Fibroblast of skin of back (primary cell): ENCODE measurements at regions not wholly inside any gene's neighbourhood (a gene's known extent, or its start where the extent isn't known, plus 50 kb on each side); places are given as distances from the start of the nearest gene placed in this dataset.
"Not testable (repeated sequence)": the region's sequence is repeated elsewhere in the genome, so short reads cannot be mapped to it uniquely, and the experiment has no call there.

Source experiments
- DNase-seq: peaks from one replicate; pipeline ENCODE4 v3.0.0-alpha.2; 2013

DNA sequence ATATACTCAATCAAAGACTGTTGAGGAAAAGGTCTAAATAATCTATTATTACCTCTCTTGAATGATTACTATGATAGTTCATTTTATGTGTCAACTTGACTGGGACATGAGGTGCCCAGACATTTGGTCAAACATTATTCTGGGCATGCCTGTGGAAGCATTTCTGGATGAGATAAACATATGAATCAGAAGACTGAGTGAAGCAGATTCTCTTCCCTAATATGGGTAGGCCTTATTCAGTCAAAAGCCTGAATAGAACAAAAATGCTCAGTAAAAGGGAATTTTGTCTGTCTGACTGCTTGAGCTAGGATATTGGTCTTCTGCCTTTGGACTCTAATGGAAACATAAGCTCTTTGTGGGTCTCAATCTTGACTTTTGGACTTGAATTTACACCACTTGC lies 73.3 kb upstream of the SOX13 start:
- peak; percentile 28 for DNase-seq

DNA sequence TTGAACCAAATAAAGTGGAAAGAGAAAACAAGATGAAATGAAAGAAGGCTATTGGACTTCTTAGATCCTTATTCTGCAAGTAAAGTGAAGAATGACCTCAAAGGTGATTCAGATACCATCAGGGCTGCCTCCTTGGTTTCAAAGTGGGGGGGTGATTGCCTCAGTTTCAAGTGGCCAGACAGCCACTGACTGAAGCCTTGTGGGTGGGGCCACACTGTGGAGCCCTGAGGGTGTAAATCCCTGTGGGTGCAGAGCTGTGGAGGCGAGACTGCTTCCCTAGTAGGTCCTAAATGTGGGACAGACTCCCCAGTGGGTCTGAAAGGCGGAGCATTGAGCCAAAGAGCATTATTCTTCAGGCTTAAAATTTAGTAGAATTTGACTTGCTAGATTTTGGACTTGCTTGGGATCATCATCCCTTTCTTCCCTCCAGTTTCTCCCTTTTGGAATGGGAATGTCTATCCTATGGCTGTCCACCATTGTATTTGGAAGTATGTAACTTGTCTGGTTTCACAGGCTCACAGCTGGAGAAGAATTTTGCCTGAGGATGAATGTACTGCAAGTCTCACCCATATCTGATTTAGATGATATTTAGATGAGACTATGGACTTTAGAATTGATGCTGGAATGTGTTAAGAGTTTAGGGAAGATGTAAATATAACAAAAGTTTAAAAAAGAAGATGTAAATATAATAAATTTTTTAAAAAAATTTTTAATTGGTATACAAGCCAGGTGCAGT lies 71.6 kb upstream of the SOX13 start:
- no peak for DNase-seq

DNA sequence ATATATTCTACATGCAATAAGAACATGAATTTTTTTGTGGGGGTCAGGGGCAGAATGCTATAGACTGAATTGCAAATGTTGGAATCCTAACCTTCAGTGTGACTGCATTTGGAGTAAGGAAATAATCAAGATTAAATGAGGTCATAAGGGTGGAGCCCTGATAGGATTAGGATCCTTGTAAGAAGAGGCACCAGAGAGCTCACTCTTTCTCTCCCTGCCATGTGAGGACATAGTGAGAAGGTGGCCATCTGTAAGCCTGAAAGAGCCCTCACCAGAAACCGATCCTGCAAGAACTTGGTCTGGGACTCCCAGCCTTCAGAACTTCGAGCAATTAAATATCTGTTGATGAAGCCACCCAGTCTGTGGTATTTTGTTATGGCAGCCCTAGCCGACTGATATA lies 70.3 kb upstream of the SOX13 start:
- DNase-seq: no peak

DNA sequence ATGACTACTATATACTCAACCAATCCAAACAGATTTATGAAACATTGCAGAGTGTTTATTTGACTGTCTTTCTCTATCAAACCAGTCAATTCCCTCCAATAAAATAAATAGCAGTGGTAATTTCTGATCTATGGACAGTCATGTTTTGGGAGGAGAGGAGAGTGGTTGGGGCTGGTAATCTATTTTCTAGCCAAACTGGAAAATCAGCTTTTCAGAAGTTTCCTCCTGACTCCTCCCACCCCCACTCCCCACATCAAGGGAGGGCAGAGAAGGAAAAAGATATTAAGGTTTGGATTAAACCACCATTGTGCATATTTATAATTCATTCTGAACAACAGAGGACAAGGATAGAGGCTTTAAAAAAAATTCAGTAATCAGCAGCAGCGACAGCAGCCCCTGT lies 69.4 kb upstream of the SOX13 start:
- DNase-seq: no peak

DNA sequence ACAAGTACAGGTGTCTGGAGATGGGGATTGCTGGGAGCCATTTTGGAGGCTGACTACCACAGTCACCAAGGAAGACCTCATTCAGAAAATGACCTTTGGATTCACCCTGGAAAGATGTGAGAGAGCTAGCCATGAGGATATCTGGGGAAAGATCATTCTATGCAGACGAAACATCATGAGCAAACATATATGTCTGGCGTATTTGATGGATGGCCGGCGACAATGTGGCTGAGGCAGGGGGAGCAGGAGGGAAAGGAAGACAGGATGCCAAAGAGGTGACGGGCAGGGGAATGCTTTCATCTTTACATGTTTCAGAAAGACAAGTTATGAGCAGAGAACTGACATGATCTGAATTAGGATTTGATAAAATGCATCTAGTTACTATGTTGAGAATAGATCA lies 61.5 kb upstream of the SOX13 start:
- no peak for DNase-seq

DNA sequence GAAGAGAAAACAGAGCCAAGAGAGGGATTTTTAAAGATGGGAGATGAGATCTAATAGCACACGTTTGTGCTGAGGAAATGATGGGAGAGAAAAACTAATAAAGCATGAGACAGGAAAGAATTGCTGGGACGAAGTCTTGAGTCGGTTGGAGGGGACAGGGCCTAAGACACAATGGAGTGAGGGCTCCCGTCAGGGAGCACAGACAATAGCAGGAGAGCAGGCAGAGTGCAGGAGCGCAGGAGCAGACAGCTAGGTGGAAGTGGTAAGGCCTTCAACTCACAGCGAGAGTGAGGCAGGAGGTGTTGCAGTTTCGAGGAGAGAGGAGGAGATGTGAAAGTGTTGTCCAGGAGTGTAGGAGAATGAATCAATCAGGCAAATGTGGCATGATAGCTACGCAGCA lies 59.9 kb upstream of the SOX13 start:
- DNase-seq: no peak

DNA sequence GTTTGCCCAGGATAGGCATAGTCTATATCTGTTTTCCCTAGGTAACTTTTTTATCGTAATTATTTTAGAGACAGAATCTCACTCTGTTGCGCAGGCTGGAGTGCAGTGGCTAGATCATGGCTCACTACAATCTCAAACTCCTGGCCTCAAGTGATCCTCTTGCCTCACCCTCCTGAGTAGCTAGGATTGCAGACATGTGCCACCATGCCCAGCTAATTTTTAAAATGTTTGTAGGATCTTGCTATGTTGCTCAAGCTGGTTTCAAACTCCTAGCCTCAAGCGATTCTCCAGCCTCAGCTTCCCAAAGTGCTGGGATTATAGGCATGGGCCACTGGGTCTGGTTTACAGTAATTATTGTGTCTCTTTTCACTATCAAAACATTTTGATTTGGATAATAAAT lies 58.6 kb upstream of the SOX13 start:
- no peak for DNase-seq

DNA sequence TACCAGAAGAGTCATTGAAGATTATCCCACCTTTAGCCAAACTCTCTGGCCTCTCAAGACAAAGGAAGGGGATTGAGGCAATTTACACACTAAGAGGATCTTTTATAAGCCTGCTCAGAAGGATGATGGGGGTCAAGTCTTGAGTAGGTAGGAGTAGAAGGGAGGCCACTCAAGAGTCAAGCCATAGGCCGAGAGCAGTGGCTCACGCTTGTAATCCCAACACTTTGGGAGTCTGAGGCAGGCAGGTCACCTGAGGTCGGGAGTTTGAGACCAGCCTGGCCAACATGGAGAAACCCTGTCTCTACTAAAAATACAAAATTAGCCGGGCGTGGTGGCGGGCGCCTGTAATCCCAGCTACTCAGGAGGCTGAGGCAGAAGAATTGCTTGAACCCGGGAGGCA lies 58.0 kb upstream of the SOX13 start:
- not testable (repeated sequence) for DNase-seq

DNA sequence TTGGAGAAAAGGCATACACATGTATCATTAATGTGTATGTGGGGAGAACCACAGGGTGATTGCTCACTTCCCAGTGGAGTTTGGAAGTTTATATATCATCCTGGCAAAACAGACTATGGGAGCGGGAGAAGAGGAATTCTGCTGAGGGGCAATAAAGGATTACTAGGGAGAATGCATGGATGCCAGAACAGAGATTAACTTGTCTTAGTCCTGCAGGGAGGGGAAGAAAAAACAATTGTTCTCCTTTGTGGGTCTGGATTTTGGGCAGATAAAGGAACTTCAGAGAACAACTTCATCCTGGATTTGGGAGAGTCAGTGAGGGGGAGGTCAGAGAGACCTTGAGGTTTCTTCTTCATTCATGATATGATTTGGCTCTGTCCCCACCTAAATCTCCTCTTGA lies 55.9 kb upstream of the SOX13 start:
- DNase-seq: no peak

DNA sequence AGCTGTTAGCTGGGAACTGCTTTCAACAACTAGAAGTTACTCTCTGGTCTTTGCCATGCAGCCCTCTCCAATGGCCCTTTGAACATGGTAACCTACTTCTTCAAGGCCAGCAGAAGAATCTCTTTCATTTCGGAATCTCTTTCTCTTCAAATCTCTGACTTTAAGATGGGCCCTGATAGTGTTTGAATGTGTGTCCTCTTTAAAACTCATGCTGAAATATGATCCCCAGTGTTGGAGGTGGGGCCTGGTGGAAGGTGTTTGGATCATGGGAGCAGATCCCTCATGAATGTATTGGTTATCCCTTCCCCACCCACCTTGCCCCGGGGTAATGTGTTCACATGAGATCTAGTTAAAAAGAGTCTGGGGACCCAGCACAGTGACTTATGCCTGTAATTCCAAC lies 54.5 kb upstream of the SOX13 start:
- DNase-seq: no peak
